ENCODE measurements at regions not wholly inside any gene's neighbourhood (a gene's known extent, or its start where the extent isn't known, plus 50 kb on each side); places are given as distances from the start of the nearest gene placed in this dataset.

- Histone ChIP-seq H3K23ac (ENCODE audit: low read length) (no peak overlapping the region), H3K79me1 (ENCODE audit: low read length) (no peaks in the 10 kb centered on the region)
- no CpG with 5 or more reads among the region's 1 CpG for WGBS (ENCODE audit: extremely low coverage, insufficient coverage, low lambda C conversion rate)
Measured at GRCh38 chr2:139354518-139354917, 574.3 kb upstream of the NXPH2 start.

GRCh38 chr2:139353874-139354273 lies 573.7 kb upstream of the NXPH2 start:
- no peak overlapping the region for H3K4me2 ChIP-seq (ENCODE audit: low read length)
- H3K4ac ChIP-seq (ENCODE audit: low read depth, low read length), result no peak overlapping the region
- H2BK15ac ChIP-seq (replicated peaks; ENCODE audit: low read depth), result no peak overlapping the region
- no peak overlapping the region for H4K8ac ChIP-seq (ENCODE audit: low read depth, low read length)
- H2BK120ac ChIP-seq (ENCODE audit: low read depth, low read length), result no peak overlapping the region
- no peaks in the 10 kb centered on the region for H3K4me1 ChIP-seq (ENCODE audit: control insufficient read depth, low read depth, low read length)
- H3K36me3 ChIP-seq (ENCODE audit: control insufficient read depth, insufficient read depth, low read length), result no peaks in the 10 kb centered on the region
- no peak overlapping the region for H2BK5ac ChIP-seq (ENCODE audit: low read length)
- H3K27me3 ChIP-seq (ENCODE audit: insufficient read depth, low read length, poor library complexity), result no peaks in the 10 kb centered on the region
- WGBS (ENCODE audit: extremely low coverage, insufficient coverage, low lambda C conversion rate), result no CpG with 5 or more reads among the region's 1 CpG
- H3K4me3 ChIP-seq (ENCODE audit: low read length), result no peak overlapping the region
- H3K79me1 ChIP-seq (ENCODE audit: low read length), result no peaks in the 10 kb centered on the region
- DNase-seq, result peak; percentile 16
- no peak overlapping the region for H3K23ac ChIP-seq (ENCODE audit: low read length)
- no peak overlapping the region for H2AK5ac ChIP-seq (ENCODE audit: low read length)
- no peak overlapping the region for H4K5ac ChIP-seq (ENCODE audit: low read length)
- no peaks in the 10 kb centered on the region for H3K79me2 ChIP-seq (ENCODE audit: control insufficient read depth, insufficient read depth, low read length)
- no peak overlapping the region for H3K18ac ChIP-seq (ENCODE audit: low read length)
- no peak overlapping the region for H3K56ac ChIP-seq (ENCODE audit: low read length)
- H3K27ac ChIP-seq (ENCODE audit: low read depth, low read length), result no peak overlapping the region
- H3K9ac ChIP-seq (ENCODE audit: low read length), result no peak overlapping the region

More at GRCh38 chr2:139354518-139354917, 574.3 kb upstream of the NXPH2 start:
- H3K36me3 ChIP-seq (ENCODE audit: control insufficient read depth, insufficient read depth, low read length), result no peaks in the 10 kb centered on the region
- DNase-seq, result no peak
- H2BK15ac ChIP-seq (replicated peaks; ENCODE audit: low read depth), result no peak overlapping the region
- H2BK5ac ChIP-seq (ENCODE audit: low read length), result no peak overlapping the region
- H4K8ac ChIP-seq (ENCODE audit: low read depth, low read length), result no peak overlapping the region
- H3K9ac ChIP-seq (ENCODE audit: low read length), result no peak overlapping the region
- no peaks in the 10 kb centered on the region for H3K4me1 ChIP-seq (ENCODE audit: control insufficient read depth, low read depth, low read length)
- H3K18ac ChIP-seq (ENCODE audit: low read length), result no peak overlapping the region
- H3K79me2 ChIP-seq (ENCODE audit: control insufficient read depth, insufficient read depth, low read length), result no peaks in the 10 kb centered on the region
- no peak overlapping the region for H2BK120ac ChIP-seq (ENCODE audit: low read depth, low read length)
- H4K5ac ChIP-seq (ENCODE audit: low read length), result no peak overlapping the region
- H3K56ac ChIP-seq (ENCODE audit: low read length), result no peak overlapping the region
- no peak overlapping the region for H2AK5ac ChIP-seq (ENCODE audit: low read length)
- H3K27ac ChIP-seq (ENCODE audit: low read depth, low read length), result no peak overlapping the region
- no peaks in the 10 kb centered on the region for H3K27me3 ChIP-seq (ENCODE audit: insufficient read depth, low read length, poor library complexity)
- H3K4me3 ChIP-seq (ENCODE audit: low read length), result no peak overlapping the region
- H3K4me2 ChIP-seq (ENCODE audit: low read length), result no peak overlapping the region
- H3K4ac ChIP-seq (ENCODE audit: low read depth, low read length), result no peak overlapping the region

- DNase-seq, result no peak
- Histone ChIP-seq H3K9ac (ENCODE audit: low read length) (no peak overlapping the region), H2BK5ac (ENCODE audit: low read length) (no peak overlapping the region), H3K56ac (ENCODE audit: low read length) (no peak overlapping the region), H3K4ac (ENCODE audit: low read depth, low read length) (no peak overlapping the region), H3K4me2 (ENCODE audit: low read length) (no peak overlapping the region), H2BK120ac (ENCODE audit: low read depth, low read length) (no peak overlapping the region), H3K27ac (ENCODE audit: low read depth, low read length) (no peak overlapping the region), H3K23ac (ENCODE audit: low read length) (no peak overlapping the region), H4K5ac (ENCODE audit: low read length) (no peak overlapping the region), H2BK15ac (replicated peaks; ENCODE audit: low read depth) (no peak overlapping the region), H3K4me3 (ENCODE audit: low read length) (no peak overlapping the region), H3K27me3 (ENCODE audit: insufficient read depth, low read length, poor library complexity) (no peaks in the 10 kb centered on the region), H3K36me3 (ENCODE audit: control insufficient read depth, insufficient read depth, low read length) (no peaks in the 10 kb centered on the region), H3K79me1 (ENCODE audit: low read length) (no peaks in the 10 kb centered on the region), H3K79me2 (ENCODE audit: control insufficient read depth, insufficient read depth, low read length) (no peaks in the 10 kb centered on the region), H4K8ac (ENCODE audit: low read depth, low read length) (no peak overlapping the region), H2AK5ac (ENCODE audit: low read length) (no peak overlapping the region), H3K4me1 (ENCODE audit: control insufficient read depth, low read depth, low read length) (no peaks in the 10 kb centered on the region), H3K18ac (ENCODE audit: low read length) (no peak overlapping the region)
- no CpG with 5 or more reads among the region's 1 CpG for WGBS (ENCODE audit: extremely low coverage, insufficient coverage, low lambda C conversion rate)
Measured at GRCh38 chr2:139317259-139317658, 537.1 kb upstream of the NXPH2 start.

GRCh38 chr2:139314059-139314458 lies 533.9 kb upstream of the NXPH2 start:
- Histone ChIP-seq H3K9ac (ENCODE audit: low read length) (no peak overlapping the region), H2BK120ac (ENCODE audit: low read depth, low read length) (no peak overlapping the region), H4K5ac (ENCODE audit: low read length) (no peak overlapping the region), H3K79me2 (ENCODE audit: control insufficient read depth, insufficient read depth, low read length) (no peaks in the 10 kb centered on the region), H4K8ac (ENCODE audit: low read depth, low read length) (no peak overlapping the region), H3K4me1 (ENCODE audit: control insufficient read depth, low read depth, low read length) (no peaks in the 10 kb centered on the region), H2AK5ac (ENCODE audit: low read length) (no peak overlapping the region), H3K18ac (ENCODE audit: low read length) (no peak overlapping the region), H3K56ac (ENCODE audit: low read length) (no peak overlapping the region), H3K4ac (ENCODE audit: low read depth, low read length) (no peak overlapping the region), H3K27ac (ENCODE audit: low read depth, low read length) (no peak overlapping the region), H2BK5ac (ENCODE audit: low read length) (no peak overlapping the region), H3K36me3 (ENCODE audit: control insufficient read depth, insufficient read depth, low read length) (no peaks in the 10 kb centered on the region), H3K27me3 (ENCODE audit: insufficient read depth, low read length, poor library complexity) (no peaks in the 10 kb centered on the region), H3K79me1 (ENCODE audit: low read length) (no peaks in the 10 kb centered on the region), H3K23ac (ENCODE audit: low read length) (no peak overlapping the region), H3K4me2 (ENCODE audit: low read length) (no peak overlapping the region), H2BK15ac (replicated peaks; ENCODE audit: low read depth) (no peak overlapping the region), H3K4me3 (ENCODE audit: low read length) (no peak overlapping the region)
- no CpG with 5 or more reads among the region's 1 CpG for WGBS (ENCODE audit: extremely low coverage, insufficient coverage, low lambda C conversion rate)
- DNase-seq, result no peak

- WGBS (ENCODE audit: extremely low coverage, insufficient coverage, low lambda C conversion rate), result no CpG with 5 or more reads among the region's 3 CpGs
- no peaks in the 10 kb centered on the region for H3K36me3 ChIP-seq (ENCODE audit: control insufficient read depth, insufficient read depth, low read length)
- no peak overlapping the region for H2BK120ac ChIP-seq (ENCODE audit: low read depth, low read length)
- no peak overlapping the region for H3K9ac ChIP-seq (ENCODE audit: low read length)
- no peak overlapping the region for H3K27ac ChIP-seq (ENCODE audit: low read depth, low read length)
- H3K79me2 ChIP-seq (ENCODE audit: control insufficient read depth, insufficient read depth, low read length), result no peaks in the 10 kb centered on the region
- no peak overlapping the region for H2AK5ac ChIP-seq (ENCODE audit: low read length)
- no peak overlapping the region for H3K4me3 ChIP-seq (ENCODE audit: low read length)
- H3K4ac ChIP-seq (ENCODE audit: low read depth, low read length), result no peak overlapping the region
- no peak overlapping the region for H3K23ac ChIP-seq (ENCODE audit: low read length)
- H3K4me2 ChIP-seq (ENCODE audit: low read length), result no peak overlapping the region
- H3K4me1 ChIP-seq (ENCODE audit: control insufficient read depth, low read depth, low read length), result no peaks in the 10 kb centered on the region
- H3K79me1 ChIP-seq (ENCODE audit: low read length), result no peaks in the 10 kb centered on the region
- H3K27me3 ChIP-seq (ENCODE audit: insufficient read depth, low read length, poor library complexity), result no peaks in the 10 kb centered on the region
- H4K8ac ChIP-seq (ENCODE audit: low read depth, low read length), result no peak overlapping the region
- no peak for DNase-seq
- H2BK5ac ChIP-seq (ENCODE audit: low read length), result no peak overlapping the region
- H2BK15ac ChIP-seq (replicated peaks; ENCODE audit: low read depth), result no peak overlapping the region
- H4K5ac ChIP-seq (ENCODE audit: low read length), result no peak overlapping the region
- no peak overlapping the region for H3K18ac ChIP-seq (ENCODE audit: low read length)
- no peak overlapping the region for H3K56ac ChIP-seq (ENCODE audit: low read length)
Measured at GRCh38 chr2:139296672-139297209, 516.6 kb upstream of the NXPH2 start.

GRCh38 chr2:139293992-139294548 lies 513.9 kb upstream of the NXPH2 start:
- Histone ChIP-seq H3K79me2 (ENCODE audit: control insufficient read depth, insufficient read depth, low read length) (no peaks in the 10 kb centered on the region), H3K4me3 (ENCODE audit: low read length) (no peak overlapping the region), H3K4ac (ENCODE audit: low read depth, low read length) (no peak overlapping the region), H4K5ac (ENCODE audit: low read length) (no peak overlapping the region), H2BK15ac (replicated peaks; ENCODE audit: low read depth) (no peak overlapping the region), H3K27me3 (ENCODE audit: insufficient read depth, low read length, poor library complexity) (no peaks in the 10 kb centered on the region), H3K27ac (ENCODE audit: low read depth, low read length) (no peak overlapping the region), H3K4me2 (ENCODE audit: low read length) (no peak overlapping the region), H2AK5ac (ENCODE audit: low read length) (no peak overlapping the region), H3K4me1 (ENCODE audit: control insufficient read depth, low read depth, low read length) (no peaks in the 10 kb centered on the region), H3K36me3 (ENCODE audit: control insufficient read depth, insufficient read depth, low read length) (no peaks in the 10 kb centered on the region), H3K23ac (ENCODE audit: low read length) (no peak overlapping the region), H4K8ac (ENCODE audit: low read depth, low read length) (no peak overlapping the region), H3K56ac (ENCODE audit: low read length) (no peak overlapping the region), H3K79me1 (ENCODE audit: low read length) (no peaks in the 10 kb centered on the region), H3K9ac (ENCODE audit: low read length) (no peak overlapping the region), H3K18ac (ENCODE audit: low read length) (no peak overlapping the region), H2BK120ac (ENCODE audit: low read depth, low read length) (no peak overlapping the region), H2BK5ac (ENCODE audit: low read length) (no peak overlapping the region)
- WGBS (ENCODE audit: extremely low coverage, insufficient coverage, low lambda C conversion rate), result no CpG with 5 or more reads among the region's 6 CpGs
- DNase-seq, result no peak
